HG03025 (cell line): ENCODE measurements at regions not wholly inside any gene's neighbourhood (a gene's known extent, or its start where the extent isn't known, plus 50 kb on each side); places are given as distances from the start of the nearest gene placed in this dataset.

Experiments used
- ATAC-seq: cut with Tn5 transposase; IDR thresholded peaks from one replicate; pipeline ENCODE4 v1.9.1; 2021; ENCODE audit warnings: mild to moderate bottlenecking, moderate library complexity; ENCODE audit not compliant: unreplicated experiment, low FRiP score

DNA sequence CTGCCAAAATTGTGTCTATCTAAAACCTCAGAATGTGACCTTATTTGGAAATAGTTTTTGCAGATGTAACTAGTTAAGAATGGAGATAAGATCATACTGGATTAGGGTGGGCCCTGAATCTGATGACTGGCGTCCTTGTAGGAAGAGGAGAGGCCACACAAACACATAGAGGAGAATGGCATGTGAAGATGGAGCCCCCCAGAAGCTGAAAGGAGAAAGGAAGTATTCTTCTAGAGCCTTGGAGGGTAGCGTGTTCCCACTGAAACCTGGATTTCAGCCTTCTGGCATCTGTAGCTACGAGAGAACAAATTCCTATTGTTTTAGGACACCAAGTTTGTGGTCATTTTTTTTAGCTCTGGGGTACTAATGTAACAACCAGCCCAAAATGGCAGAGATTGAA lies 423.0 kb upstream of the TPM1 start:
- no peak for ATAC-seq

- ATAC-seq = no peak
These were observed 419.8 kb upstream of the TPM1 start for GRCh38 chr15:62622775-62623174.

DNA sequence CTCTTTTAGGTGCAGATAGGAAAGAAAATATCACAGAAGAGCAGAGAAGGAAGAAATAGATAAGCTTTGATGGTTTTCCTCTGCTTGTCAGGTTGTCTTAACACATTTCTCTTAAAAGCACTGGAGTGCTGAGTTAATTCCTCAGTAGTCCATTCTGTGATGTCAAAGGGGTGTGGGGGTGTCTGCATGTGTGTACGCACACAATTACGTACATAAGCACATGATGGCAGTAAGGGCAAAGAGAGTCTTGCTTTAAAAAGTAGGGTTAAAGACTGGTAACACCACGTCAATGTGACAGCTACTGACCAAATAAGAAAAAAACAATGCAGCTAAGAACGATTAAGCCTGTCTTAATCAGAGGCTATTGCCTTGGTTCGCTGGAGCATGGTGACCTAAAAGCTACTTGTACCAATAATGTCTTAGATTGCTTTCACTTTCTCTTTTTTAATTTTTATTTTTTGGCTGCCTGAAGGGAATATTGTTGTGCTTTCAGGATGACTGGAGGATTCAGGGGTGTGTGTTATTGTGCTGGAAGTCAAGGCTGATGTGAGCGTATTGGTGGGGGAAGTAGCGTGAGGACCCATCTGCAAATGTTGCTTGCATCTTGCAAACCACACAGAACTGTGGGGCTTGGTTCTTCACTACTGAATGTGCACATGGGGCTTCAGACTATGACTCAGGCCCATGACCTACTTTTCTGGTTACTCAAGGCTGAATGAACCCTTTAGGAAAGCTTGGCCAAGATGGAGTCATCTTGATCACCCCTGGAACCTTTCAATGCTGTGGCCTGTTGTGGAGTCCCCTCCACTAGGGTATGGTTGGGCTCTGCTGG lies 417.8 kb upstream of the TPM1 start:
- no peak for ATAC-seq

- no peak for ATAC-seq
These were observed 417.0 kb upstream of the TPM1 start for GRCh38 chr15:62625429-62626033.

- no peak for ATAC-seq
These were observed 415.6 kb upstream of the TPM1 start for GRCh38 chr15:62626903-62627302.

- no peak for ATAC-seq
These were observed 411.3 kb upstream of the TPM1 start for GRCh38 chr15:62631076-62631724.

DNA sequence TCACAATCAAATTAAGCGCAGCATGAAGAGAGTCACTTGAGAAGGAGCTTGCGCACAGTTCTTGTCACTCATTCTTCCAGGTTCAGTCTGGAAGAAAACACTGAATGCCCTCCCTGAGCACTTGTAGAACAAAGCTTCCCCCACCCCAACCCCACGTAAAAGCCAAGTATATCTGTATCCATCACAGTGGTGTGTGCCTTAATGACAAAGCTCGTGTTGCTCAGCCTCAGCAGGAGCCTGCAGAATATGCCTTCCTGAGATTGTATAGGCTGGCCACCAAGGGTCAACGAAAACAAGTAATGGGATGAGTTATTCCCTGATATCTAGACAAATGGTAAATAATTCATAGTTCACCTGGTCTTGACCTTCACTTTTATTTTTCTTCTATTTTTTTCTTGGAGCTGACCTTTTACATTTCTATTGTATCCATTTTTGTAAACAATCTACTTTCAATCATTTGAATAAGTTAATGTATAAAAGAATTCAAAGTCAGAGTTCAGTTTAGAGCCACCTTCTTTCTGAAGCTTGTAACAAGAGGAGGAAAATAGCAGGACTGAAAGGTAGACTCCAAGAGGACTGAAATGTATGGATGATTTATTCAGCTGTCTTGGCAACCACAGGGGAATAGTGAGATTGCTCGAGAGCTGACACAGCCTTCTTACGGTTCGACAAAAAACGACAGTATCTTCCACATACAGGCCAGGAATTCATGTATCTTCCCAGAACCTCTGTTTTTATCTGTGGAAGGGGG lies 405.5 kb upstream of the TPM1 start:
- ATAC-seq = no peak

DNA sequence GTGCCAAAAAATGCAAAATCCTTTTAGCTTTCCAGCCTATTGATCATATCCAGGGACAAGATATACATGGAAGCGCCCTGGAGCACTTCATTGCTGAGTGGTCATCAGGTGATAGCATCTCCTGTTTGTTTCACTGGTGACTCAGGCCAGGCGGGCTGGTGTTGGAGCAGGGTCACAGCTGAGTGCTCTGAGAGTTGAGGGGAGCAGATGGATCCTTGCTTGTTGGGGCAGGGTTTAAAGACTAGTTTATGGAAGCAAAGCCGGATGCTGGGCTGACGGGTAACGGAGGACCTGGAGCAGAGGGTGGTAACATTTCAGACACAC lies 405.0 kb upstream of the TPM1 start:
- no peak for ATAC-seq

DNA sequence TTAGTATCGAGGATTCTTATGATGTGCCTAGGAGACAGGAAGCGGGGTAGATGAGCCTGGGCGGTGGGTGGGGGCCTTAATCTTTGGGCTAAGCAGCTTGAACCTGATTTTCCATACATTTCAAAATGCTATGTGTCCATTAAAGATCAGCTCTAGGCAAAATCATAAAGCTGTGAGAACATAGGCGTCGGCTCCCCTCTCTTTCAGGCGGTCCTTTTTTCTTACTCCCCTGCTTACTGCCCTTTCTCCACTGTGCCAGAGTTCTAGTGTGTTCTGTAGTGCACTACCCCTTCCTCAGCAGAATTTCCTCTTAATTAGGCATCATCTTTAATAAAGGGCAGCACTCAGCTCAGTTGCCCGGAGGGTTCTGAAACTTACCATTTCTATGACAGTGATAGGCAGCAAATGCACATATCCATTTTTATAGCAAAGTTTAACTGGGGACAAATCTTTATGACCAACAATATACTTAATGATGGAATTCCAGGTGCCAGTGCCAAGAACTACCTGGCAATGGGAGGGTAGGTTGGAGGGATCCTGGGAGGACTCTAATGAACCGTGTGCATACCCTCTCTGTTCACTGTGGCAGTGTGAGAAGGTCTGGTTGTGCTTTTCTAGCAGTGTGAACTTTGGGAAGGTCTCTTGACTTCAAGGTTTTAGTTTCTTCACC lies 404.5 kb upstream of the TPM1 start:
- ATAC-seq = no peak

GRCh38 chr15:62639432-62639831 lies 403.1 kb upstream of the TPM1 start:
- no peak for ATAC-seq

DNA sequence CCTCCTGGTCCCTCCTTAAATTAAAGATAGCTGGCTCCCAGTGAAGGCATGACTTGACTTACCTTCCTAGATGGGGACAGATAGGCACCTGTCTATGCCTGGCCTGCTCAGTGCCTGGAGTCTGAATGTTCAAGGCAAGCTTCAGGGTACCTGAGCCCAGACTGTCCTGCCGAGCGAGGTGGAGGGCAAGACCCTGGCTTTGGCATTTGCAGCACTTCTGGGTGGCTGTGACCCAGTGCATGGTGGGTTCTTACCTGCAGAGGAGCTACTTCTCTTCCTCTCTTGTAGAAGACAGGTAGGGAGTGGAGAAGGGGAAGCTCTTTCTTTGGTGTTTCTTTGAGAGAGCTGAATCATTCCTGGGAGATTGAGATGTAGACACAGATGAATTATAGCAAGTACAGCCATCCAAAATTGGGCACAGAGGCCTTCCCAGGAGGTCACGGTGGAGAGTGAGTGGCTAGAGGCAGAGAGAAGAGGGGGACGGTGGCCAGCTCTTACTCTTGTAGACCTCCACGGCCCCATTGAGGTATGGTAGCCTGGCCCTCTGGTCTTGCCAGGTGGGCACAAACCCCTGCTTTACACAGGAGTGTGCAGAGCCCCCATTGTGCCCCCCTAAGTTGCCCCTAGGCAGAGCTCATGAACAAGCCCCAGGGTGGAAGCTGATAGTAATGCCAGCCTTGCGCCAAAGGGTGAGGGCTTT lies 402.5 kb upstream of the TPM1 start:
- no peak for ATAC-seq

DNA sequence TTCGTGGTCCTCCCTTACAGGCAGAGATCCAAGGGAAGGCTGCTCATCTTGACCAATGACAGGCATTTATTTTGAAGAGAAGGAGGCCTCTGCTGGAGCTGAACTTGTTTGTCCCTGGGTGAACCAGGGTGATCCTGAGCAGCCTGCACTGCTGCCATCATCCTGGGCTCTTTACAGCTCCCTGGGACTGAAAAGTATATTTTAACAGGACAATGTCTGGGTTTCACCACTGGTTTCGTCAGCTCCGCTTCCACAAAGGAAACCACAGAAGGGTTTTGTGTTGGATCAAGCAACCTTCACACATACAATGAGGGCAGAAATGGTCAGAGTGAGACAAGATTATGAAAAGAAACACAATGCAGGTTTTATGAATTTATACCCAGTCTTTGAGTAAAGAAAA lies 400.7 kb upstream of the TPM1 start:
- no peak for ATAC-seq

- no peak for ATAC-seq
These were observed 399.0 kb upstream of the TPM1 start for GRCh38 chr15:62643572-62643971.

- no peak for ATAC-seq
These were observed 398.2 kb upstream of the TPM1 start for GRCh38 chr15:62644216-62644888.

- ATAC-seq = no peak
These were observed 397.4 kb upstream of the TPM1 start for GRCh38 chr15:62644889-62645742.

GRCh38 chr15:62647202-62647842 lies 395.2 kb upstream of the TPM1 start:
- ATAC-seq = no peak

GRCh38 chr15:62647843-62648505 lies 394.6 kb upstream of the TPM1 start:
- no peak for ATAC-seq

GRCh38 chr15:62648954-62649353 lies 393.6 kb upstream of the TPM1 start:
- no peak for ATAC-seq
